ENCODE measurements at regions not wholly inside any gene's neighbourhood (a gene's known extent, or its start where the extent isn't known, plus 50 kb on each side); places are given as distances from the start of the nearest gene placed in this dataset.

- TF ChIP-seq CTCF (IDR thresholded peaks at IDR 0.05) (no peak), POLR2A (IDR thresholded peaks at IDR 0.05) (no peak)
- Histone ChIP-seq H3K27me3 (no peaks in the 10 kb centered on the region), H3K9me3 (no peaks in the 10 kb centered on the region), H3K36me3 (no peaks in the 10 kb centered on the region), H3K4me1 (peaks cover 4 to 8% of the 10 kb centered on the region in 2 donors), H3K4me3 (no peak overlapping the region), H3K27ac (peak overlapping the region; percentile 45 to 52)
- no peak for DNase-seq
- intact Hi-C loops (cut with DNase I; ENCODE audit: low total_unique reads), result no loop called here
These were observed 118.8 kb upstream of the GALNT15 start for GRCh38 chr3:16055606-16056211.

DNA sequence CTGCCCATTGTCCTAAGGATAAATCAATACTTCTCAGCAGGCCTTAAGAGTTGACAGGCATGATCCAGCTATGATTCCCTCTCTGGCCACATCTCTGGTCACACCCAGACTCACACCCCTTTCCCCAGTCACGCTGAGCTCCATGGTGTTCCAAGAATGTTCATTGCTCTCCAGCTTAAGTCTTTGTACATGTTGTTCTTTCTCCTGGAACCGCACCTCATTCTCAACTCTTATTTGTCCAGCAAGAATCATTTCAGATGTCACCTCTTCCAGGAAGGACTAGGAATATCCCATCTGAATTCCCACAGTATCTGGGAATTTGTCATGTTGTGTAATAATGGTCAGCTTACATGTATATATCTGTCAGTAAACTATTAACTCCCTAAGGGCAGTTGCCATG is 118.3 kb upstream of the GALNT15 start:
- no peak for DNase-seq
- H3K36me3 ChIP-seq, result no peaks in the 10 kb centered on the region
- H3K27me3 ChIP-seq, result no peaks in the 10 kb centered on the region
- no peaks in the 10 kb centered on the region for H3K9me3 ChIP-seq
- TF ChIP-seq CTCF (IDR thresholded peaks at IDR 0.05) (no peak), POLR2A (IDR thresholded peaks at IDR 0.05) (no peak)
- H3K4me1 ChIP-seq, result peaks cover 4 to 10% of the 10 kb centered on the region in 2 donors
- H3K27ac ChIP-seq, result peak overlapping the region; percentile 45 to 52
- intact Hi-C loops (cut with DNase I; ENCODE audit: low total_unique reads), result no loop called here
- no peak overlapping the region for H3K4me3 ChIP-seq

GRCh38 chr3:16058521-16058920 is 116.0 kb upstream of the GALNT15 start:
- no peaks in the 10 kb centered on the region for H3K36me3 ChIP-seq
- TF ChIP-seq POLR2A (IDR thresholded peaks at IDR 0.05), result no peak
- TF ChIP-seq CTCF (IDR thresholded peaks at IDR 0.05), result no peak
- no peaks in the 10 kb centered on the region for H3K27me3 ChIP-seq
- intact Hi-C loops (cut with DNase I; ENCODE audit: low total_unique reads), result no loop called here
- peaks cover 4 to 15% of the 10 kb centered on the region in 2 donors for H3K4me1 ChIP-seq
- no peaks in the 10 kb centered on the region for H3K9me3 ChIP-seq
- no peak overlapping the region for H3K4me3 ChIP-seq
- DNase-seq, result no peak
- H3K27ac ChIP-seq, result peak overlapping the region; percentile 89 to 94

GRCh38 chr3:16059081-16059537 is 115.4 kb upstream of the GALNT15 start:
- TF ChIP-seq CTCF (IDR thresholded peaks at IDR 0.05), result no peak
- no peak for TF ChIP-seq POLR2A (IDR thresholded peaks at IDR 0.05)
- DNase-seq, result no peak
- Histone ChIP-seq H3K4me3 (no peak overlapping the region), H3K27me3 (no peaks in the 10 kb centered on the region), H3K9me3 (no peaks in the 10 kb centered on the region), H3K27ac (peak overlapping the region; percentile 89 to 94), H3K36me3 (no peaks in the 10 kb centered on the region), H3K4me1 (peaks cover 4 to 15% of the 10 kb centered on the region in 2 donors)
- intact Hi-C loops (cut with DNase I; ENCODE audit: low total_unique reads), result no loop called here

DNA sequence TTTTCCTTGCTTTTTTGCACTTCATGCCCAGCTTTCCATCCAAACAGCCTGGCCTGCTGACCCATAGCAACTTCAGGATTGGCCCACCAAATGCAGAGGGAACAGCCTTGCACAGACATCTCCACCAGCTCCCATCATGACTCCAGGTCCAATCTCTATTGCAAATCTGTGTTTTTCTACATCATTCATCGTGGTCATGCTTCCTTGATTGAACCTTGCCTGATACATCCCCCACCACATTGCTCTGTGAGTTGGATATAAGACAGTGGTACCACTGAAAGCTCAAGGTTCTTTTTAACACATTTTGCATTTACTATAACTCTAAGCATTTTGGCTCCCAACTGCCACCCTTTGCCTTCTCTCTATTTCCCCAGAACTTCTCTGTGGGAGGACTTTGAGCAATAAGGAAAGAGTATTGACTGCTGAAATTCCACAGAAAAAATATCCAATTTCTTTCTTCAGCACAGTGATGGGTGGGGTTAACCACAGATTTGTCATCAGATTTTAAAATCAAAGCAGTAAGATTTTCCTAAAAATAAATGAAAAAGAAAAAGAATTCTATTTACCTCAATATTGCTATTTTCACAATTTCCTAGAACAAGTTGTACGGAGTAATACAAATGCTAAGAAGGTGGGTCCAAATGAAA is 114.6 kb upstream of the GALNT15 start:
- intact Hi-C loops (cut with DNase I; ENCODE audit: low total_unique reads), result no loop called here
- TF ChIP-seq POLR2A (IDR thresholded peaks at IDR 0.05) (no peak), CTCF (IDR thresholded peaks at IDR 0.05) (no peak)
- no peak overlapping the region for H3K4me3 ChIP-seq
- peak overlapping the region; percentile 89 to 94 for H3K27ac ChIP-seq
- no peak for DNase-seq
- no peaks in the 10 kb centered on the region for H3K9me3 ChIP-seq
- peaks cover 4 to 15% of the 10 kb centered on the region in 2 donors for H3K4me1 ChIP-seq
- H3K27me3 ChIP-seq, result no peaks in the 10 kb centered on the region
- no peaks in the 10 kb centered on the region for H3K36me3 ChIP-seq

All from uterus (tissue), 3 donors.